ENCODE measurements at regions not wholly inside any gene's neighbourhood (a gene's known extent, or its start where the extent isn't known, plus 50 kb on each side); places are given as distances from the start of the nearest gene placed in this dataset.

DNA sequence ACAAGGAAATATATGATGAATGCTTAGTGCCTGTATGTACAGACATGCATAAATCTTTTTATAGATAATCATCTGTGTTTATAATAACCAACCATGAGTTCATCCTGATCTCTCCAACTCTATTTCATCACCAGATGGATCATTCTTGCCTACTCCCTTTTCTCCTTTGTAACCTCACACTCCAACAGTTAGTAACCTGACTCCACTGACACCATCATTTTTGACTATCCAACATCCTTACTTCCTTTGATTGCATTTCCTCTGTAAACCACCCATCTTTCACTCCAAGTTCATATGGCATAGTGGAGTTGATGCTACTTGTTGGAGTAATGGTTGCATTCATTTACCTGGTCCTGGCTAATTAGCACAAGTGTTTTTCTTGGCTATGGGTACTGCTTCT, 170.6 kb downstream of the ZNF330 start:
- no peaks in the 10 kb centered on the region for H3K9me3 Mint-ChIP-seq
- no peaks in the 10 kb centered on the region for H3K4me1 Mint-ChIP-seq (ENCODE audit: low read depth)
- no peaks in the 10 kb centered on the region for H3K27me3 Mint-ChIP-seq (ENCODE audit: low read depth)
- ATAC-seq (replicated peaks in 1 of 2) (no peak), DNase-seq (no peak)
- H3K27ac Mint-ChIP-seq: no peak overlapping the region
- no peak overlapping the region for H3K4me3 Mint-ChIP-seq
- no peaks in the 10 kb centered on the region for H3K36me3 Mint-ChIP-seq (ENCODE audit: insufficient read depth in 2 of 2)

DNA sequence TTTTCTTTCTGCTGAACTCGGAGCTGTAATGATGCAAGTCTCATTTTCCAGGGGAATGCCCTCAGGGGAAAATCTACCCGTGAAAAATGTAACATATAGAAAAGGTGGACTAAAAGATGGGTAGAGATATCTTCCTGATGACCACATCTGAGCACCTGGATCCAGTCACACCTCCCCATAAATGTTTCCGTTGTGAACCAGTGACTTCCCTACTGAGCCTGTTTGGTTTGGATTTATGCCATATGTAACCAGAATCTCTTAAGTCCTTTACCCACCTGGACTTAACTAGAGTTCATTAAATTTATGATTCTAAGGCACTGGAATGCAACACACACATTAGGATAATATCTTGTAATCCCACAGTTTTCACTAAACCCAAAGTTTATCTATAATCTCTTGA, 171.1 kb downstream of the ZNF330 start:
- DNase-seq: no peak
- no peak for ATAC-seq (replicated peaks in 1 of 2)
- Mint-ChIP-seq H3K27me3 (ENCODE audit: low read depth) (no peaks in the 10 kb centered on the region), H3K9me3 (no peaks in the 10 kb centered on the region), H3K27ac (no peak overlapping the region), H3K36me3 (ENCODE audit: insufficient read depth in 2 of 2) (no peaks in the 10 kb centered on the region), H3K4me1 (ENCODE audit: low read depth) (no peaks in the 10 kb centered on the region), H3K4me3 (no peak overlapping the region)

DNA sequence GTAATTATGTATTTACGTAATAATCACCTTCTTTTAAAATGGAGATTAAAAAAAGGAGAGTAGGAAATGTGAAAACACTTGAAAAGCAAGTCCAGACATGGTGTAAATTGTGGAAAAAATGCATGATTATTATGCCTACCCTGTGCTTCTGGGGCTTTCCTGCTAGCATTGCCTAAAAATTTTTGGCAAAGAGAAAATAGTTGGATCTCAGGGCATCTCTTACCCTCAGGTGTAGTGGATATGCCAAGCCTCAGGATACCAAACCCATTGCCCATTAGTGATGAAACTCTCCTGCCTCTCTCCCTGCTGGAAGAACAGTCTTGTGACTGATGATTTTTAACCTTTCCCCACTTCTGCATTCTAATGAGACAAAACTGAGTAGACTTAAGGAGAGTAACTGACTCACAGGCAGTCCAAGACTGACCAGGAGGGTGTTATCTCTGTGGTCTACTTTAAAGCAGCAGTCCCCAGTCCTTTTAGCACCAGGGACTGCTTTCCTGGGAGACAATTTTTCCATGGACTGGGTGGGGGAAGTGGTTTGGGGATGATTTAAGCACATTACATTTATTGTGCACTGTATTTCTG, 174.6 kb downstream of the ZNF330 start:
- ATAC-seq (replicated peaks in 1 of 2) (no peak), DNase-seq (no peak)
- Mint-ChIP-seq H3K4me3 (no peak overlapping the region), H3K4me1 (ENCODE audit: low read depth) (no peaks in the 10 kb centered on the region), H3K27ac (no peak overlapping the region), H3K36me3 (ENCODE audit: insufficient read depth in 2 of 2) (no peaks in the 10 kb centered on the region), H3K27me3 (ENCODE audit: low read depth) (no peaks in the 10 kb centered on the region), H3K9me3 (no peaks in the 10 kb centered on the region)

DNA sequence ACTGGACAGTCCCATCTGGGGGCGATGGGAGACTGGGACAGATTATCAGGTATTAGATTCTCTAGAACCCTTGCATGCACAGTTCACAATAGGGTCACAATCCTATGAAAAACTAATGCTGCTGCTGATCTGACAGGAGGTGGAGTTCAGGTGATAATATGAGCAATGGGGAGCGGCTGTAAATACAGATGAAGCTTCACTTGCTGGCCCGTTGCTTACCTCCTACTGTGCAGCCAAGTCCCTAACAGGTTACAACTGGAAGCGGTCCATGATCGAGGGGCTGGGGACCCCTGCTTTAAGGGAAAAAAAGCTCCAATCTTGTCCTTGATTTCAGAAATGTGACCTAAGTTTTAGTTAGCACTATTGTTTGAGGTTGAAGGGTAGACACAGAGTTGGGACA, 175.2 kb downstream of the ZNF330 start:
- no peak overlapping the region for H3K4me3 Mint-ChIP-seq
- no peaks in the 10 kb centered on the region for H3K4me1 Mint-ChIP-seq (ENCODE audit: low read depth)
- H3K27me3 Mint-ChIP-seq (ENCODE audit: low read depth): no peaks in the 10 kb centered on the region
- no peaks in the 10 kb centered on the region for H3K9me3 Mint-ChIP-seq
- ATAC-seq (replicated peaks in 1 of 2) (no peak), DNase-seq (no peak)
- no peaks in the 10 kb centered on the region for H3K36me3 Mint-ChIP-seq (ENCODE audit: insufficient read depth in 2 of 2)
- H3K27ac Mint-ChIP-seq: no peak overlapping the region

DNA sequence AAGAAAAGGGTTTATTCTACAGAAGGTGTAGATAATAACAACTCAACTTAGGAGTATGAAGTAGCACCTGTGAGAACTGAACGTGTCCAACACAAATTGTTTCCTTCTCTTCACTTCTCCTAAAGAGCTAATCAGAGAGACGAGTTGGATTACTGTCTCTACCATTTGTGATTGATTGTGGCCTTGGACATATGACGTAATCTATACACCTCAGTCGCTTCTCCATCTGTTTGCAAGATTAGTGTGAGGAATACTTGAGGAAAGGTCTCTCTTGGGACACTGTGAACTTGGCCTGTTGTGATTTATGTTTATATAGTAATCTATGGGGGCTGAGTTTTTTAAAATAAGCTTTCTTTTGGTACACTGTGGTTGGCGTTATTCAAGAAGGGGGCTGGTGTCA, 182.0 kb downstream of the ZNF330 start:
- no peak overlapping the region for H3K27ac Mint-ChIP-seq
- H3K27me3 Mint-ChIP-seq (ENCODE audit: low read depth): no peaks in the 10 kb centered on the region
- no peak for DNase-seq
- H3K4me1 Mint-ChIP-seq (ENCODE audit: low read depth): no peaks in the 10 kb centered on the region
- no peaks in the 10 kb centered on the region for H3K9me3 Mint-ChIP-seq
- H3K4me3 Mint-ChIP-seq: no peak overlapping the region
- no peaks in the 10 kb centered on the region for H3K36me3 Mint-ChIP-seq (ENCODE audit: insufficient read depth in 2 of 2)
- ATAC-seq (replicated peaks in 1 of 2): no peak

DNA sequence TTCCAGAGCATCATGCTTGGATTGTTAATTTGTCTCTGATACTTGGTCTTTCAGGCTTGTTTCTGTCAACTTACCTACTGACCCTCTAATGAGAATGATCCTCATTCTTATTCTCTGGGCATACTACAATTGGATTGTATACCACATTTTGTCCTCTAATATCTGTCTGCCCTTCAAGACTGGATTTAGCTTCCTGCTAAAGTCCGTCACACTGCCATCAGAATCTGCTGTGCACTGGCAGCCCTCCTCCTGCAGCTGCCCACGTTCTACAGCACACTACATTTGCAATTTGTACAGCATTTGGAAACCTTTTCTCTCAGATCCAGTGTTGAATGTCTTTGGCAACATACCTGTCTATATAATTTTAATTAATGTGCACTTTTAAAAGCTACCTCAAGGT, 183.1 kb downstream of the ZNF330 start:
- H3K36me3 Mint-ChIP-seq (ENCODE audit: insufficient read depth in 2 of 2): no peaks in the 10 kb centered on the region
- H3K9me3 Mint-ChIP-seq: no peaks in the 10 kb centered on the region
- H3K27ac Mint-ChIP-seq: no peak overlapping the region
- no peak for ATAC-seq (replicated peaks in 1 of 2)
- H3K4me1 Mint-ChIP-seq (ENCODE audit: low read depth): no peaks in the 10 kb centered on the region
- no peak for DNase-seq
- H3K27me3 Mint-ChIP-seq (ENCODE audit: low read depth): no peaks in the 10 kb centered on the region
- H3K4me3 Mint-ChIP-seq: no peak overlapping the region

DNA sequence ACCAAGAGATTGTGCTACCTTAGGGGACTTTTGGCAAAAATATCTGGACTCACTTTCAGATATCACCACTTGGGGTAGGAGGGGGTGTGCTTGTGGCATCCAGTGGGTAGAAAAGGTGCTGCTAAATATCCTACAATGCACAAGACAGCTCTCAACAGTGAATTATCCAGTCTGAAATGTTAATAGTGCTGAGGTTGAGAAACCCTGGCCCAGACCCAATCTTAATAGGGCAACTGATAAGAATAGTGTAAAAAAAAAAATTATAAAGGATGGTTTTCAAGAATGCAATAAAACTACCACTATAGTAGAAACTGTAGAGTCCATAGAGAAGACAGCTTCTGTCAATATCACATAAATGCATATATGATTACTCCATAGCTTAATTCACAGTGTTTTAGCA, 185.5 kb downstream of the ZNF330 start:
- Mint-ChIP-seq H3K27ac (no peak overlapping the region), H3K4me1 (ENCODE audit: low read depth) (no peaks in the 10 kb centered on the region), H3K9me3 (no peaks in the 10 kb centered on the region), H3K36me3 (ENCODE audit: insufficient read depth in 2 of 2) (no peaks in the 10 kb centered on the region), H3K4me3 (no peak overlapping the region), H3K27me3 (ENCODE audit: low read depth) (no peaks in the 10 kb centered on the region)
- DNase-seq (no peak), ATAC-seq (replicated peaks in 1 of 2) (no peak)

DNA sequence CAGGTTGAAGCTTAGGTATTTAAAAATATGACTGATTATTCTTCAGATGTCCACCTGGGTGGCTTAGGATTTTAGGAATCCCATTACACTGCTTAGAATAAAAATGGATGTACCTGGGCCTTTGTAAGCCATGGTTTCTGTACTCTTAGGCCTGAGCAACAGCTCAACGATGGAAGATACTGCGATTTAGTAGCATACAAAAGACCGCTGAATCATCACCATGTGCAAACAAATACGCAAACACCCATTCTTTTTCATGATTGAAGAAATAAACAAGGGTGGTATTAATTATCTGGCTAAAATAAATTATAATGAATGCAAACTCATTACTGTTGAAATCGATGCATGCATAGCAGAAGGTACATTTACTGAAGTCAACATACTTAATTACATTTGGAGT, 188.9 kb downstream of the ZNF330 start:
- Mint-ChIP-seq H3K27me3 (ENCODE audit: low read depth) (no peaks in the 10 kb centered on the region), H3K27ac (no peak overlapping the region), H3K36me3 (ENCODE audit: insufficient read depth in 2 of 2) (no peaks in the 10 kb centered on the region), H3K4me1 (ENCODE audit: low read depth) (no peaks in the 10 kb centered on the region), H3K4me3 (no peak overlapping the region), H3K9me3 (no peaks in the 10 kb centered on the region)
- ATAC-seq (replicated peaks in 1 of 2) (no peak), DNase-seq (no peak)

DNA sequence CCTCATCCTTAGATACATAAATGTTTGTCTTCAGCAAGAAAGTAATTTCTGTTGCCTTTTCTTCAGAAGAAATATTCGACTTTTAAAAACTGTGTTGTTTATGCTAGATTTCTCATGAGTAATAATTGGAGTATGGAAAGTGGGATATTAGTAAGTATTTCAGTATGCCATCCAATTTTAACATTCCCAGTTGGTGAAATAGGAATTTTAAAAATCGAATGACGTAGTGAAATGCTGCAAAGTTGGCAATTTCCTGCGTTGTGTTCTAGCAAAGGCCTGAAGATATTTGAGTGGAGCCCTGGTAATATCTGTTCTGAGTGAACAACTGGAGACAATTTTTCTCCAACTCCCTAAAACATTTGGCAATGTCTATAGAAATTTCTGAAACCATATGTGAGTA, 190.1 kb downstream of the ZNF330 start:
- ATAC-seq (replicated peaks in 1 of 2) (no peak), DNase-seq (no peak)
- Mint-ChIP-seq H3K36me3 (ENCODE audit: insufficient read depth in 2 of 2) (no peaks in the 10 kb centered on the region), H3K27me3 (ENCODE audit: low read depth) (no peaks in the 10 kb centered on the region), H3K9me3 (no peaks in the 10 kb centered on the region), H3K4me1 (ENCODE audit: low read depth) (no peaks in the 10 kb centered on the region), H3K27ac (no peak overlapping the region), H3K4me3 (no peak overlapping the region)

DNA sequence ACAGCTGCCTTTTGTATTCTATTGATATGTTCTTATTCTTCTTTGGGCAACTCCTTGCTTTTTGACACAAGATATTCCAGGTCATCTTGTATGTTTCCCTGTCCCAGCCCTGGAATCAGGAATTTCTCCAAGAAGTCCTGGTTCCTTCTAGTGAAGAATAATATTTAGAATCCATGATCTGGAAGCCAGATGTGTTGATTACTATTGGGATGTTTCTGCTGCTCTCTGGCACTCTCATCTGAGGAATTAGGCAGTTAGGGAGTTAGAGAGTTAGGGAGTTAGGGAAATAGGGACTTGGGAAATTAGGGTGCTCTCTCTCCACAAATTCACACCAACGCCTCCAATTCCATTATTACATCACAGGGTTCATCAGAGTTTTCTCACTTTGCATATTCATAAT, 191.2 kb downstream of the ZNF330 start:
- ATAC-seq (replicated peaks in 1 of 2) (no peak), DNase-seq (no peak)
- no peak overlapping the region for H3K4me3 Mint-ChIP-seq
- H3K27ac Mint-ChIP-seq: no peak overlapping the region
- H3K36me3 Mint-ChIP-seq (ENCODE audit: insufficient read depth in 2 of 2): no peaks in the 10 kb centered on the region
- no peaks in the 10 kb centered on the region for H3K4me1 Mint-ChIP-seq (ENCODE audit: low read depth)
- no peaks in the 10 kb centered on the region for H3K27me3 Mint-ChIP-seq (ENCODE audit: low read depth)
- H3K9me3 Mint-ChIP-seq: no peaks in the 10 kb centered on the region

DNA sequence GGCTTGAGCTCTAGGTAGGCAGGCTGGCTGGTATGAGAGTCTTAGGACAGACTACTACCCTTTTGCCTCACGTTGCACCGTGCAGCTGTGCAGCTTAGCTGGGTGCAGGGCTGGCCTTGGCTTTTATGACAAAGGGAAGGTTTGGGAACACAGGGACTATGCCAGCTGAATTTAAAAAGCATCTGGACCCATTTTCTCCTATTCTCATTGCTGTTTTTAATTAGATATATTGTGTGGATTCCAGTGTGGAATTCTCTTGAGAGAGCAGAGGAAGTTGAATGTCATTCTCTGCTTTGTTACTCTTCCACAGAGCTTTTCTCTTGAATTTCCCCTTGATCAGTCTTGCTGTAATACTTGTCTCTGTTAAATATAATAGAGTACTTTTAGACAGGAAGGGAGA, 192.7 kb downstream of the ZNF330 start:
- no peaks in the 10 kb centered on the region for H3K4me1 Mint-ChIP-seq (ENCODE audit: low read depth)
- no peak for ATAC-seq (replicated peaks in 1 of 2)
- no peak overlapping the region for H3K4me3 Mint-ChIP-seq
- no peak overlapping the region for H3K27ac Mint-ChIP-seq
- no peak for DNase-seq
- H3K27me3 Mint-ChIP-seq (ENCODE audit: low read depth): no peaks in the 10 kb centered on the region
- H3K36me3 Mint-ChIP-seq (ENCODE audit: insufficient read depth in 2 of 2): no peaks in the 10 kb centered on the region
- H3K9me3 Mint-ChIP-seq: no peaks in the 10 kb centered on the region

DNA sequence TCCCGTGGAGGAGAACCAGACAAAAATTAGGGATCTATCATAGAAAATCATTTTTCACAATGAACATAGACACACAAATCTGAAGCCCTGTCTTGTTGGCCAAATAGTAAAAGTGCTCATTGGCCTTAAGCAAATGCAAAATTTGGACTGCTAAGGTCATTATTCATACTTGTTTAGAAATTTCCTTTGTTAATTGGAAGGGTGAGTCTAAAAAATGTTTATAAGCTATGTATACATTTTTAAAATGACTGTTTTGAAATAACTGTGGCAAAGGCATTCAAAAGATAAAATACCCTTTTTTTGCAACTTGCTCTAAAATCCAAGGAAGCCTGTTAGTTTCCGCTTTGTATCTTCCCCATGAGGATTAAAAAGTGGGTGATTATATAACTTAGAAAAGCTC, 195.0 kb downstream of the ZNF330 start:
- Mint-ChIP-seq H3K27ac (no peak overlapping the region), H3K4me3 (no peak overlapping the region), H3K9me3 (no peaks in the 10 kb centered on the region), H3K36me3 (ENCODE audit: insufficient read depth in 2 of 2) (no peaks in the 10 kb centered on the region), H3K27me3 (ENCODE audit: low read depth) (no peaks in the 10 kb centered on the region), H3K4me1 (ENCODE audit: low read depth) (no peaks in the 10 kb centered on the region)
- ATAC-seq (replicated peaks in 1 of 2) (no peak), DNase-seq (no peak)

DNA sequence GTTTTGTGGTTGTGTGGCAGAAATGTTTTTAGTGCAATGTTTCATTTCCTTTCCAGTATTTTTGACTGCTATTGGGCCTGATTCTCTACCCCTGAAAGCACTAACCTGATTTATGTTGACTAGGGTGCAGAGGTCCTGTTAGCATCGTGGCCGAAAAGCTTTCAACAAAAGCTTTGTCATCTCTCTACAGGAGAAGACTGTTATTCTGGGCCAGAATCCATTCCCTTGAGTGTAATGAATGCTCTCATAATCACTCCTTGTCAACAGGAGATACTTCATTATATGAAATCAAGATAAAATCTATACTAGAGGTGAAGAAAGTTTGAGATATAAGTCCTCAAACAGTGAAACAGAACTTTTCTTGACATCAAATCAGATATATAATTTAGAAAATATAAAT, 195.5 kb downstream of the ZNF330 start:
- no peak overlapping the region for H3K4me3 Mint-ChIP-seq
- H3K4me1 Mint-ChIP-seq (ENCODE audit: low read depth): no peaks in the 10 kb centered on the region
- ATAC-seq (replicated peaks in 1 of 2) (no peak), DNase-seq (no peak)
- no peaks in the 10 kb centered on the region for H3K9me3 Mint-ChIP-seq
- no peak overlapping the region for H3K27ac Mint-ChIP-seq
- no peaks in the 10 kb centered on the region for H3K36me3 Mint-ChIP-seq (ENCODE audit: insufficient read depth in 2 of 2)
- H3K27me3 Mint-ChIP-seq (ENCODE audit: low read depth): no peaks in the 10 kb centered on the region

DNA sequence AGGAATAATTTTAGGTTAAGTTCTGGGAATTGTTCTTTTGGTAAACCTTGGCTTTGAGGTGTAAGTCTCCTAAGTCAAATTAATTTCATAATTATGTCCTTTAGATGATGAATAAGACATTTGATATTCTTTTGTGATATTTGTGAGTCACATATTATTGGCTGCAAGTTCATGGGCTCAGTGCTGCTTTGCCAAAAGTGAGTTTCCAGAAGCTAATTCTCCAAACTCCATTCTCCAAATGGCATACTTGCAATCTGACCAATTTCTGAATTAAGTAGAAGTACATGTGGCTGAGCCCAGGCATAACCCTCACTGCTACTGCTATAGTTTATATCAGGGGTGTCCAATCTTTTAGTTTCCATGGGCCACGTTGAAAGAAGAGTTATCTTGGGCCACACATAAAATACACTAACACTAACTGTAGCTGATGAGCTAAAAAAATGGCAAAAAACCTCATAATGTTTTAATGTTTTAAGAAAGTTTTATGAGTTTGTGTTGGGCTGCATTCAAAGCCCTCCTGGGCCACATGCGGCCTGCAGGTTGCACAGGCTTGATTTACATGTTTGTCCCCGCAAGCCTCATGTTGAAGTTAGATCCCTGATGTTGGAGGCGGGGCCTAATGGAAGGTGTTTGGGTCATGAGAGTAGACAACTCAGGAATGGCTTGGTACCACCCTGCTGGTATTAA, 196.1 kb downstream of the ZNF330 start:
- no peaks in the 10 kb centered on the region for H3K4me1 Mint-ChIP-seq (ENCODE audit: low read depth)
- no peaks in the 10 kb centered on the region for H3K9me3 Mint-ChIP-seq
- H3K36me3 Mint-ChIP-seq (ENCODE audit: insufficient read depth in 2 of 2): no peaks in the 10 kb centered on the region
- no peak for DNase-seq
- no peak overlapping the region for H3K4me3 Mint-ChIP-seq
- no peak for ATAC-seq (replicated peaks in 1 of 2)
- H3K27ac Mint-ChIP-seq: no peak overlapping the region
- H3K27me3 Mint-ChIP-seq (ENCODE audit: low read depth): no peaks in the 10 kb centered on the region
